Cardiac fibroblast (primary cell): ENCODE measurements at regions not wholly inside any gene's neighbourhood (a gene's known extent, or its start where the extent isn't known, plus 50 kb on each side); places are given as distances from the start of the nearest gene placed in this dataset.

ENCODE experiments used
- DNase-seq, 2 donors: peaks; one replicate each; pipeline versions ENCODE4 v3.0.0 to v3.0.0-alpha.2; 2010; ENCODE audit warnings: low read depth in 2 of 2
- H3K4me3 ChIP-seq, 2 donors: replicated peaks in 1 of 2; 1 replicate in 1 of 2; 2 replicates in 1 of 2; pipeline ENCODE4 v1.5.1; 2011; ENCODE audit warnings: low read depth in 2 of 2, low read length in 2 of 2, mild to moderate bottlenecking in 2 of 2, moderate library complexity in 1 of 2
- TF ChIP-seq, protein P1 (sequence below): IDR thresholded peaks from one replicate; pipeline ENCODE4 v1.5.1; 2011; ENCODE audit warnings: low read depth, mild to moderate bottlenecking, low read length, inconsistent platforms

DNA sequence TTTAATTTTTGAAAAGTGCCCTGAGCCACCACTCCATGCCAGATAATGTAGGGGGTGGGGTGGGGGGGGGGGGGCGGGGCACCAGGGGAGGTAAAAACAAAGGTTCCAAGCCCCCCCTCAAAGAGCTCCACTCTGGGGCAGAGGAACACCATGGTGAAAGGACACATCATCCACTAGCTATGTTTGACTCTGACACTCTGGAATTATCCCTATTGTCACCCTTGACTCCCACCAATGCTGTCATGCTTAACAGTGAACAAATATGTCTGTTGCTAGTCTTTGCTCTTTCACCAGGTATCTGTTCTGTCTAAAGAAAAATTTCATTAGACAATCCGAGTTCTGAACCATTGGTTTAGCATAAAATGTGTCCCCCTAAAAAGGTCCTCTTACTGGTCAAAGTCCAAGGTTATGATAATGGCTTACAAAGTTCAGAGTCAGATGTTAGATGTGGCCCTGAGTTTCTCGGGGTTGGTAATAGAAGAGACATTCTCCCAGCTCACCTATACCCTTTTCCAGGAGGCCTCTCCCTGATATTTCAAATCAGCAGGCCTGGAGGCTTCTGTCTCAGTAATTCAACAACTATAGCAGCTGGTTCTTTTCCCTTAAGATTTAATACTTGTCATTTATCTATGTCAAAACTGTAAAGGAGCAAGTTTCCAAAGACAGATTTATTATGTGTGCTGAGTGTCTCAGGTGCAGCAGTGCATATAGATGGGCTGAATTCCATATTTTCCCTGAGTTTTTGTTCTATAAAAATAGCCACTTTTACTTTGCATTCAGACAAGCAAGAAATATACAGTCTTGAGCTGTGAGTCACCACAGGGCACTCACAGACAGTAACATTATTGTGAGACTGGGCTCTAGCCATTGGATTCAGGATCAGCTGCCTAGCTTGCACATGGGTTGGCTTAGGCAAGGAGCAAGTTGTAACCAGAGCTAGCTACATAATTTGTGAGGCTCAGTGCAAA, 174.1 kb downstream of the CSNK2A3 start:
- H3K4me3 ChIP-seq: no peak overlapping the region
- peak; percentile 49 to 56 for DNase-seq
- TF ChIP-seq, protein P1, sequence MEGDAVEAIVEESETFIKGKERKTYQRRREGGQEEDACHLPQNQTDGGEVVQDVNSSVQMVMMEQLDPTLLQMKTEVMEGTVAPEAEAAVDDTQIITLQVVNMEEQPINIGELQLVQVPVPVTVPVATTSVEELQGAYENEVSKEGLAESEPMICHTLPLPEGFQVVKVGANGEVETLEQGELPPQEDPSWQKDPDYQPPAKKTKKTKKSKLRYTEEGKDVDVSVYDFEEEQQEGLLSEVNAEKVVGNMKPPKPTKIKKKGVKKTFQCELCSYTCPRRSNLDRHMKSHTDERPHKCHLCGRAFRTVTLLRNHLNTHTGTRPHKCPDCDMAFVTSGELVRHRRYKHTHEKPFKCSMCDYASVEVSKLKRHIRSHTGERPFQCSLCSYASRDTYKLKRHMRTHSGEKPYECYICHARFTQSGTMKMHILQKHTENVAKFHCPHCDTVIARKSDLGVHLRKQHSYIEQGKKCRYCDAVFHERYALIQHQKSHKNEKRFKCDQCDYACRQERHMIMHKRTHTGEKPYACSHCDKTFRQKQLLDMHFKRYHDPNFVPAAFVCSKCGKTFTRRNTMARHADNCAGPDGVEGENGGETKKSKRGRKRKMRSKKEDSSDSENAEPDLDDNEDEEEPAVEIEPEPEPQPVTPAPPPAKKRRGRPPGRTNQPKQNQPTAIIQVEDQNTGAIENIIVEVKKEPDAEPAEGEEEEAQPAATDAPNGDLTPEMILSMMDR: no peak

GRCh38 chr11:11177156-11177808, 175.8 kb downstream of the CSNK2A3 start:
- DNase-seq: no peak
- H3K4me3 ChIP-seq: no peak overlapping the region
- TF ChIP-seq, protein P1: no peak

DNA sequence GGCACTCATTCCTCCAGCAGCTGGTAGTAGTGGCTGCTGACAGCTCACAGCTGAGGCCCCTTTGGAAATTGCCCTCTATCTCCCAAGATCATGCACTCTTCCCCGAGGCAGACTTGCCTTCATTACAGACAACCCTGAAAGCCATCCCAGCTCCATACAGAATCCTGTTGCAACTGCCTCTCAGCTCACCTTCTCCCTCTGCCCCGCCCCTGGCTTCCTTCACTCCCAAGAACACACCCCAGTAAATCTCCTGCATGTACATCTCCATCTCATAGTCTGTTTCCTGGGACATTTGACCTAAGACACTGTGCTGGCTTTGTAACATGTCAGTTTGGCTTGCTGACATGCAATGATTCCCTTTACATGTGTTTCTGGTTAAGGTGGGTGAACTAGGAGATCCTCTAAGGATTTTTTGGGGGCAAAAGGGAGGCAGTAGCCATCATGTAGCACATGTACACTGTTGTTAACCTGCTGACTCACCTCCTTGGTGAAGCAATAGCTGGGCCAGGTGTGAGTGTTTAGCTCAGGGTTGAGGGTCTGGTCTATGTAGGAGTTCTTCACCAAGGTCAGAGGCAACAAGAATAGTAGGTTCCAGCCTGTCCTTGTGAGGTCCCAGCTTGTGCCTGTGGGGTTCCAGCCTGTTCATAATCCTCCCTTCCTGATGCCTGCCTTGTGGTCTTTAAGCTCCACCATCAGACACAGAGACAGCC, 179.6 kb downstream of the CSNK2A3 start:
- TF ChIP-seq, protein P1: no peak
- no peak overlapping the region for H3K4me3 ChIP-seq
- no peak for DNase-seq

GRCh38 chr11:11171854-11172253, 181.2 kb downstream of the CSNK2A3 start:
- DNase-seq: no peak
- no peak overlapping the region for H3K4me3 ChIP-seq
- TF ChIP-seq, protein P1: no peak

- no peak for DNase-seq
- H3K4me3 ChIP-seq: no peak overlapping the region
- TF ChIP-seq, protein P1: no peak
Measured at GRCh38 chr11:11171285-11171684, 181.8 kb downstream of the CSNK2A3 start.

DNA sequence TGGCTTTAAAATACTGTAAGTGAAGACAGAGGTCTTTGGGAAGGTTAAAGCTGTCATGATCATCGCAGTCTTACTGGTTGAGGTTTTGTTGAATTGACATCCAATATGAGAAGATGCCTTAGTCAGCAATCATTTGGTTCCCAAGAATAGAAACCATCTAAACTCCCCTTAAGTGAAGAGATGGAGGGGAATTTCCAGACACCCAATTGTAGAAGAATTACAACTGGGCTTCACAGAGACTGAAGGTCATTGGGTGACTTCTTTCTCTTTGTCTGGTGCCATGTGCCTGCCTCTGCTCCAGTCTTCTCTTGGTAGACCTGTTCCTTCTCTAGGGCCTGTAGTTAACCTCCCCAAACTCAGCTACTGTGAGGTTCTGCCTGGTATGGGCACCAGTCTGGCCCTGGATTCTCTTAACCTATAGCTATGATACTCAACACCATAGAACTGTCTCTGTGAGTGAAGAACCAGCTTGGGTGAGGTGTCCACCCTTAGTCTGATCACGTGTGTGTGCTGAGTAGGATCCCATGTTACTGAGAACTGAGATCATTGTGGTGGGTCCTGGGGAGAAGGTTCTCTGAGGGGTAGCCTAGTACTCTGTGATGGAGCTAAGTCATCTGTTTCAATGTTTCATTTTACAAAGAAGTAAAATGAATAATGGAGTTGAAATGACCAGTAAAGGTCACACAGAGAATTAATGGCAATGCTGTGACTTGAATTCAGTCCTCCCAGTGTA, 182.5 kb downstream of the CSNK2A3 start:
- no peak overlapping the region for H3K4me3 ChIP-seq
- no peak for DNase-seq
- TF ChIP-seq, protein P1: no peak
